GM18508 (cell line): ENCODE measurements at regions not wholly inside any gene's neighbourhood (a gene's known extent, or its start where the extent isn't known, plus 50 kb on each side); places are given as distances from the start of the nearest gene placed in this dataset.

Experiments used
- ATAC-seq: cut with Tn5 transposase; IDR thresholded peaks from one replicate; pipeline ENCODE4 v1.9.1; 2021; ENCODE audit warnings: moderate number of reproducible peaks; ENCODE audit not compliant: insufficient read depth, unreplicated experiment

GRCh38 chr6:47091886-47092668 is 49.9 kb upstream of the ADGRF1 start:
- no peak for ATAC-seq
